ENCODE measurements at regions not wholly inside any gene's neighbourhood (a gene's known extent, or its start where the extent isn't known, plus 50 kb on each side); places are given as distances from the start of the nearest gene placed in this dataset.
"Not testable (repeated sequence)": the region's sequence is repeated elsewhere in the genome, so short reads cannot be mapped to it uniquely, and the experiment has no call there.

DNA sequence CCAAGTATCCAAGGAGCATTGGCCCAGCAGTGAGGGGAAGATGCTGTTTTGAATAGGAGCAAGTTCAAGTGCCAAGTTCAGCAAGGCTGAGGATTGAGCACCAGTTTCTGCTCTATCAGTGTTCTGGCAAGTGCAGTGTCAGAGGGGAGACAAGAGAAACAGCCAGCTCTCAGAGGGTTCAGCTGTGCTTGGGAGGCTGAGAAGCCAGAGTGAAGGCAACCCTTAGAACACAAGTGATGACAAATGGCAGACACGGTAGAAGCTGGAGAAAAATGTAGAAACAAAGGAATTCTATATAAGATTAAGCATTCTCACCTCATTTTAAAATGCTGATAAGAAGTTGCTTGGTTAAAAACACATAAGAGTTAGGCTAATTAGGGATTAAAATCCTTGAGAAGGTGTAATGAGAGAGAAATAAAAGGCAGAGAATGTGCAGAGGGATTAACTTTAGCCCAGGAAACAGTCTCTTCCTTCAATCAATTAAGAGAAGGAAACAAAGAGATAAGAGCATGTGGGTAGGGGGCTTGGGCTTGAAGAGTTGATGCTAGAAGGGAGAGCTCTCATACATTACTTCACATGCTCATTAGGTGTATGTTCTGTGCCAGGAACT lies 475.4 kb downstream of the AJAP1 start:
- Histone ChIP-seq H3K36me3 (no peaks in the 10 kb centered on the region), H3K9me3 (replicated peaks) (no peaks in the 10 kb centered on the region; the same call in 1 of the 2 replicates), H3K4me3 (no peak overlapping the region), H3K4me1 (replicated peaks) (no peaks in the 10 kb centered on the region), H3K27ac (no peak overlapping the region), H3K27me3 (replicated peaks) (no peaks in the 10 kb centered on the region)
- no peak for DNase-seq (ENCODE audit: low read depth in 1 of 2, low spot score in 2 of 2)

DNA sequence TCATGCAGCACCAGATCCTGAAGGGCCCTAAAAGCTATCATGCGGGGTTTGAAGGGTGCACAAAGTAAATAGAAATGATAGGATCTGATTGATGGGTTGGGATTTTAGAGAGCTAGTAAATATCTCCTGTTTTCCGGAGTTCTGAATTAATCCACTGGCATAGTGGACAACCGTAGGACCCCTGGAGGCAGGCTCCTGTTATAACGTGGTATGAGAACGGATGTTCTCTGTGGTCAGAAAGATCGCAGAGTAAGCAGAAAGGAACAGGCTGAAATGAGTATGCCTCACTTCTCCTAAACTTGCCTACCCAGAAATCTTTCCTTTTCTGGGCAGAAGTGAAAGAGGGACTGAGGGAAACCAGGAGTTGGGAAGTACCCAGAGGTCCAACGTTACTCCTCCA lies 470.8 kb downstream of the AJAP1 start:
- H3K4me3 ChIP-seq: no peak overlapping the region
- H3K27me3 ChIP-seq (replicated peaks): no peaks in the 10 kb centered on the region
- DNase-seq (ENCODE audit: low read depth in 1 of 2, low spot score in 2 of 2): no peak
- no peak overlapping the region for H3K27ac ChIP-seq
- no peaks in the 10 kb centered on the region for H3K4me1 ChIP-seq (replicated peaks)
- no peaks in the 10 kb centered on the region for H3K36me3 ChIP-seq
- H3K9me3 ChIP-seq (replicated peaks): no peaks in the 10 kb centered on the region; the same call in 1 of the 2 replicates

DNA sequence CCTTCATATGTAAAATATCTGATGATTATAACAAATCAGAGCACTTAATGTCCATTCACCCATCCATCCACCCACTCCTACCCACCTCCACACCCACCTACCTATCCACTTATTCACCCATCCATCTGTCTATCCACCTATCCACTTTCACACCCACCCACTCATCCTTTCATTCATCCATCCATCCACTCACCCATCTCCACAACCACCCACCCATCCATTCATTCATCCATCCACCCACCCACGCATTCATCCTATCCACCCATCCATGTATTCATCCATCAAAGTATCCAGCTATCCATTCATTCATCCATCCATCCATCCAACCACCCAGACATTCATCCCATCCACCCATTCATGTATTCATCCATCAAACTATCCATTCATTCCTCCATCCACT lies 466.1 kb downstream of the AJAP1 start:
- Histone ChIP-seq H3K36me3 (no peaks in the 10 kb centered on the region), H3K4me3 (no peak overlapping the region), H3K27ac (no peak overlapping the region), H3K27me3 (replicated peaks) (no peaks in the 10 kb centered on the region), H3K4me1 (replicated peaks) (no peaks in the 10 kb centered on the region), H3K9me3 (replicated peaks) (no peaks in the 10 kb centered on the region)
- no peak for DNase-seq (ENCODE audit: low read depth in 1 of 2, low spot score in 2 of 2)

DNA sequence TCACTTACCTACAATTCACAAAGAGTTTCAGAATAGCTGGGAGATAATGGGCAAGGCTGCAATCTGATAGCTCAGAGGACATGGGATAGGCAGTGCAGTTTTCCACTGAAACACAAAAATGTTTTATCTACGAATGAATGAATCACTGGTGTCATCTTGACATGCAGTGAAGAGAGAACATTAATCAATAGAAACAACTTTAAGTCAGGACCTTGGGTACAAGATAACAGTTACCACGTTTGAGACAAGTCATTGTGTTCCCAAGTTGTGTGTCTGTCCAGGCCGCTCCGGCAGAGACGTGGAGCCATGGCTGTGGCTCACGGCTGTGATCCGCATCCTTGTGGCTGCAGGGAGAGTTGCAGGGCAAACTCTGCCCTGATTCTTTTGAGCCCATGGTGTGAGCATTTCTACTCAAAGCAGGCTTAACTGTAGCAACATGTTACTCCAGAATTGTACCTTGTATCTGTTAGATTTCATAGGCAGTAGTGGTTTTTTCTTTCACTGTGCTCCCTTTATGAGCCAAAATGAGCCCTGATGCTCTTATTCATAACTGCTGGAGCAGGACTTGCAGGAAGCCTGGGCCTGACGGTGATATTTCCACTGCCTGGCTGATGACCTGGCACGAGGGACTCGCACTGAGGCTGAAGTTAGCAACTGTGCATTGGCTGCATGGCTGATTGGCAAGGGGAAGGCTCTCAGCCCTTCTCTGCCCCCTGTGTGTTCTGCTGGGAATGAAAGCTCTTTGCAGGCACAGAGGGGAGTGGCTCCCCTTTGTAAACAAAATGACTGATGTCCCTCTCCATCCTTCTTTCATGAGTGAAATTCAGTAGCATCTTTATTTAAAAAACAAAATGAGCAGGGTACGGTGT lies 465.2 kb downstream of the AJAP1 start:
- Histone ChIP-seq H3K9me3 (replicated peaks) (no peaks in the 10 kb centered on the region), H3K4me1 (replicated peaks) (no peaks in the 10 kb centered on the region), H3K27ac (no peak overlapping the region), H3K36me3 (no peaks in the 10 kb centered on the region), H3K4me3 (no peak overlapping the region), H3K27me3 (replicated peaks) (no peaks in the 10 kb centered on the region)
- no peak for DNase-seq (ENCODE audit: low read depth in 1 of 2, low spot score in 2 of 2)

DNA sequence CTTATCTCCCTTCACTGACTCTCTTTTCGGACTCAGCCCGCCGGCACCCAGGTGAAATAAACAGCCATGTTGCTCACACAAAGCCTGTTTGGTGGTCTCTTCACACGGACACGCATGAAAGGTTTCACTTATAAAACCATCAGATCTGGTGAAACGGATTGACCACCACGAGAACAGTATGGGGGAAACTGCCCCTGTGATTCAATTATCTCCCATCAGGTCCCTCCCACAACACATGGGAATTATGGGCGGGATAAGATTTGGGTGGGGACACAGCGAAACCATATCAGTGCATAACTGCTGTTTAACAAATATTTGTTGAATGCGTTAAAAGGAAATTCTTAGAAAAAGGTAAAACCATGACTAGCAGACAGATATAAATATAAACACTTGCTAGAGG lies 464.4 kb downstream of the AJAP1 start:
- not testable (repeated sequence) for H3K27me3 ChIP-seq (replicated peaks); DNase-seq (ENCODE audit: low read depth in 1 of 2, low spot score in 2 of 2); H3K36me3 ChIP-seq; H3K4me3 ChIP-seq; H3K4me1 ChIP-seq (replicated peaks); H3K9me3 ChIP-seq (replicated peaks); H3K27ac ChIP-seq

DNA sequence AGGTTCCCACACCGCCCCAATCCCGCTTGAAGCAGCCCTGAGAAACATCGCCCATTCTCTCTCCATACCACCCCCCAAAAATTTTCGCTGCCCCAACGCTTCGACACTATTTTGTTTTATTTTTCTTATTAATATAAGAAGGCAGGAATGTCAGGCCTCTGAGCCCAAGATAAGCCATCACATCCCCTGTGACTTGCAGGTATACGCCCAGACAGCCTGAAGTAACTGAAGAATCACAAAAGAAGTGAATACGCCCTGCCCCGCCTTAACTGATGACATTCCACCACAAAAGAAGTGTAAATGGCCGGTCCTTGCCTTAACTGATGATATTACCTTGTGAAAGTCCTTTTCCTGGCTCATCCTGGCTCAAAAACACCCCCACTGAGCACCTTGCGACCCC lies 463.9 kb downstream of the AJAP1 start:
- H3K36me3 ChIP-seq; H3K27me3 ChIP-seq (replicated peaks); H3K4me3 ChIP-seq; H3K27ac ChIP-seq; H3K9me3 ChIP-seq (replicated peaks); H3K4me1 ChIP-seq (replicated peaks); DNase-seq (ENCODE audit: low read depth in 1 of 2, low spot score in 2 of 2): not testable (repeated sequence)

DNA sequence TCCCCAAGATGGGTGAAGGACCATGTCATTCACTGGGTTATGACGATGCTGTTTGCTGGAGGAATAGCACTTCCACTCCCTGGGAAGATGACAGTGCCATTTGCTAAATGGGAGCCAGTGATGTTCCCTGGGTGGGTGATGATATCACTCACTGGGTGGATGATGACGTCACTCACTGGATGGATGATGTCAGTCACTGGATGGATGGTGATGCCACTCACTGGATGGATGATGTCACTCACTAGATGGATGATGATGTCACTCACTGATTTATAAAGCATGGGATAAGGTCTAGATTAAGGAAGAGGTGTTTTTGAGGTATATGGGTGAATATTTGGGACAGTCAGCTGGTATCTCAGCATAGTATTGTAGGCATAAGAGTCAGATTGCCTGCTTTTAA lies 457.2 kb downstream of the AJAP1 start:
- H3K36me3 ChIP-seq: no peaks in the 10 kb centered on the region
- no peaks in the 10 kb centered on the region for H3K4me1 ChIP-seq (replicated peaks)
- DNase-seq (ENCODE audit: low read depth in 1 of 2, low spot score in 2 of 2): no peak
- no peaks in the 10 kb centered on the region for H3K27me3 ChIP-seq (replicated peaks)
- H3K4me3 ChIP-seq: no peak overlapping the region
- H3K9me3 ChIP-seq (replicated peaks): peaks cover 7% of the 10 kb centered on the region
- H3K27ac ChIP-seq: no peak overlapping the region

DNA sequence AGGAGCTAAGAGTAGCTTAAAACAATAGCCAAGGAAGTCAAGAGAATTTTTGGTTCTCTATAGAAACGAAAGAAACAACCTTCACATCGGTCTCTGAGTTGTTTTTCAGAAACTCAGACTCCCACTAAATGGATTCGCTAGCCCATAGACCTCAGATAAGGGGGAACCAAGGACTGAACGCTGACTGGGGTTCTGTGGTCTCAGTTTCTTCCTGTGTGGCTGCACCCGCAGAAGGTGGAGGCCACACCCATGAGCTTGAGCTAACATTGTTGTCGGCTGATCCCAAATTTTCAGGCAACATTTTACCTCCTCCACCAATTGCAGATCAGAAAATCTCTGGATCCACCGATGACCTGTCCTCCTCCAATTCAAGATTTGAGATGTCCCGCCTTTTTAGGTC lies 456.1 kb downstream of the AJAP1 start:
- Histone ChIP-seq H3K36me3 (no peaks in the 10 kb centered on the region), H3K9me3 (replicated peaks) (peaks cover 7% of the 10 kb centered on the region), H3K4me1 (replicated peaks) (no peaks in the 10 kb centered on the region), H3K27me3 (replicated peaks) (no peaks in the 10 kb centered on the region), H3K27ac (no peak overlapping the region), H3K4me3 (no peak overlapping the region)
- DNase-seq (ENCODE audit: low read depth in 1 of 2, low spot score in 2 of 2): no peak

DNA sequence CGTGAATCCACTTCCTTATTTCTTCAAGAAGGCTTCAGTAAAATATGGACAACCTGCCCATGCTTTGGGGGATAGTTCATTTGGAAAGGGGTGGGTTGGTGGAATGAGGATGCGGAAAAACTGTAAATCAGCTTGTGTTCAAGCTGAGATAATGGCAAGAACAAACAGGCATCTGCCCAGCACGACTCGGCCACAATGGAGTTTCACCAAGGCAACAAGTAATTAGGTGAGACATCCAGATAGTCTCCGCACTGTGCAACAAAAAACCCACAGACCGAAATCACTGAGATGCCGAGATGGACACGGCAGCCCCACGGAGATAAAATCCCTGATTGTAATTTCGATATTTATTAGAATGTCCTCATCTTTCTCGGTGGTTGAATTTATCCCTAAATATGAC lies 455.2 kb downstream of the AJAP1 start:
- no peaks in the 10 kb centered on the region for H3K27me3 ChIP-seq (replicated peaks)
- no peak for DNase-seq (ENCODE audit: low read depth in 1 of 2, low spot score in 2 of 2)
- no peak overlapping the region for H3K4me3 ChIP-seq
- H3K27ac ChIP-seq: no peak overlapping the region
- H3K9me3 ChIP-seq (replicated peaks): peaks cover 8% of the 10 kb centered on the region
- no peaks in the 10 kb centered on the region for H3K4me1 ChIP-seq (replicated peaks)
- H3K36me3 ChIP-seq: no peaks in the 10 kb centered on the region

DNA sequence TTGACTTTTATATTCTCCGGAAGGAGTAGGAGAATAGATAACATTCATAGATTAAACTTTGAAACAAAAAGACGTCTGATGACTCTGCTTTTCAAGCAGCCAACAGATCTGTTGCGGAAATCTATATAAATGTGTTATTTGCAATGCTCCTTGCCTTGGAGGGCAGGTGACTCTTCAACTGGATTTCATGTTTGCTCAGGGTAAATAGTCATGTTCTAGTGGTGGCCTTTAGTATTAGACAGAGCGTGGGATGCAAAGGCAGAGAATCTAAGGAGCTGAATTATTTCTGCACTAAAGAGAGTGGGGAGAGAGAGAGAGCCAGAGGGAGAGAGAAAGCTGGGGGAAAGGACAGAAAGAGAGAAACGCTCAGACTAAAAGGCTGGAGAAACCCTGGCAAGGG lies 454.3 kb downstream of the AJAP1 start:
- H3K36me3 ChIP-seq: no peaks in the 10 kb centered on the region
- H3K4me1 ChIP-seq (replicated peaks): no peaks in the 10 kb centered on the region
- H3K4me3 ChIP-seq: no peak overlapping the region
- H3K27ac ChIP-seq: no peak overlapping the region
- no peaks in the 10 kb centered on the region for H3K27me3 ChIP-seq (replicated peaks)
- no peak for DNase-seq (ENCODE audit: low read depth in 1 of 2, low spot score in 2 of 2)
- H3K9me3 ChIP-seq (replicated peaks): peaks cover 10% of the 10 kb centered on the region

DNA sequence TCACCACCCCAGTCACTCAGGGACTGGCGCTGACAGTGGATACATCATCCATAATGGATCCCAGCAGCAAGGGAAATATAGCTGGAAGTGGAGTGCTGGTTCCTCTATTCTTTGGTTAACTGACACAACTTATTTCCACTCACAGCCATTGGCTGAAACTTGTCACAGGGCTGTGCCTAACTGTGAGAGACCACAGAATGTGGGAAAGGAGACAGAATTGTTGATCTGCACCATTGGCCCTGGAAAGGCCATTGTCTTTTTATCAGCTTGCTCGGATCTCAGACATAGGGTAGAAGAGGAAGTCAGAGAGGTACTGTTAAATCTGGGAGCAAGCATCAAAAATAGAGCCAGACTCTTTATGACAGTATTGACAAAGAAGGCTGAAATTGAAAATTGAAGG lies 451.3 kb downstream of the AJAP1 start:
- Histone ChIP-seq H3K27me3 (replicated peaks) (no peaks in the 10 kb centered on the region), H3K4me1 (replicated peaks) (no peaks in the 10 kb centered on the region), H3K9me3 (replicated peaks) (peaks cover 11% of the 10 kb centered on the region; the same call in 1 of the 2 replicates), H3K27ac (no peak overlapping the region), H3K4me3 (no peak overlapping the region), H3K36me3 (no peaks in the 10 kb centered on the region)
- DNase-seq (ENCODE audit: low read depth in 1 of 2, low spot score in 2 of 2): no peak

DNA sequence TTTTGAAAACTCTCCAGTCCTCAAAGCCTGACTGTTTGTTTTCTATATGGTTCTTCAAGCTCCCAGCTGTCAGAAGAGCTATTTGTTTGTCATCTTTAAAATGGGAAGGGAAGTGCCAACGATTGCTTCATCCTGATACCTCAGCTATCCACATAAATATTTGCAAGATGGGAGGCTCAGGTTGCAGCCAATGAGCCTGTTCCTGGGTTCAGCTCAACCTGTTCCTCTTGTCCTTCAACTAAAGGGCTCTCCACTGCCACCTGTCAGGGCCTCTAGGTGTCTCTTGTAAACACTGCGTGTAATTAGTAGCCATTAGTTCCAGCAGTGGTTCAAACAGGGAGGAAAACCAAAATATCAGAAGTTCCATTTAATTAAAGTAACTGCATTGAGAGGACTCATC lies 445.1 kb downstream of the AJAP1 start:
- Histone ChIP-seq H3K4me1 (replicated peaks) (no peaks in the 10 kb centered on the region), H3K27ac (no peak overlapping the region), H3K9me3 (replicated peaks) (peaks cover 6% of the 10 kb centered on the region; the same call in 1 of the 2 replicates), H3K4me3 (no peak overlapping the region), H3K27me3 (replicated peaks) (no peaks in the 10 kb centered on the region), H3K36me3 (no peaks in the 10 kb centered on the region)
- DNase-seq (ENCODE audit: low read depth in 1 of 2, low spot score in 2 of 2): no peak

DNA sequence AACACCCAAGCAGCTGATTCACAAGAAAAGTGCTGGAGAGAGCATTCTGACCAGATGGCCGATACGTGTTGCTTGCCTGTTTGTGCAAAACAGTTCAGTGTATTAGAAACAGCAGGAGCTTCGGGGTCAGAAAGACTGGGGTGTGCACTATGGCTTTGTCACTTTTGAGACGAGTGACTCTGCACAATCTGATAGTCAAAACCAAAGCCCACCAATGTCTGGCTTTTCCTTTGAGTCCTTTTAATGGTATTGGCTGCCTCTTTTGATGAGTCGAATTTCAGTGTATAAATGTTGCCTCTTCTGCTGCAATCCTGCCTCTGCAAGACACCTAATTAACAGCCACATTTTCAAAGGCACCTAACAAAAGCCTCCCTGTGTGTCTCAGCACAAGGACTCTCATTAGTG lies 444.6 kb downstream of the AJAP1 start:
- Histone ChIP-seq H3K4me3 (no peak overlapping the region), H3K4me1 (replicated peaks) (no peaks in the 10 kb centered on the region)

DNA sequence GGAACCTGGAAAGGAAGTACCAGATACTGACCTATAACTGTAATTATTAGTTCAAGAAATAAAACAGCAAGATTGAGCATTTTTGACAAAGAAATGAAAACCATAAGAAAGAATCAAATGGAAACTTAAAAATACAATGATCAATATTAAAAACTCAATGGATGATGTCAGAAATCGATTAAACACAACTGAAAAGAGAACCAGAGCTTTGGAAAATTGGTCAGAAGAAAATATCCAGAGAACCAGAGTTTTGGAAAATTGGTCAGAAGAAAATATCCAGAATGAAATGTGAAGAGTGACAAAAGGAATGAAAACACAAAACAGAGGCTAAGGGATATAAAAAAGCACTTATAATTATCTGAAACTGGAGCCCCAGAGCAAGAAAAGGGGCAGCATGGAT lies 438.6 kb downstream of the AJAP1 start:
- Histone ChIP-seq H3K4me3 (no peak overlapping the region), H3K4me1 (replicated peaks) (no peaks in the 10 kb centered on the region), H3K36me3 (no peaks in the 10 kb centered on the region), H3K27me3 (replicated peaks) (no peaks in the 10 kb centered on the region), H3K9me3 (replicated peaks) (peaks cover 6% of the 10 kb centered on the region; the same call in 1 of the 2 replicates), H3K27ac (no peak overlapping the region)
- no peak for DNase-seq (ENCODE audit: low read depth in 1 of 2, low spot score in 2 of 2)

More for the DNA sequence above, 444.6 kb downstream of the AJAP1 start:
- DNase-seq (ENCODE audit: low read depth in 1 of 2, low spot score in 2 of 2): no peak
- H3K9me3 ChIP-seq (replicated peaks): peaks cover 5% of the 10 kb centered on the region; the same call in 1 of the 2 replicates
- no peak overlapping the region for H3K27ac ChIP-seq
- no peaks in the 10 kb centered on the region for H3K27me3 ChIP-seq (replicated peaks)
- H3K36me3 ChIP-seq: no peaks in the 10 kb centered on the region
